ENCODE measurements at regions not wholly inside any gene's neighbourhood (a gene's known extent, or its start where the extent isn't known, plus 50 kb on each side); places are given as distances from the start of the nearest gene placed in this dataset.

DNA sequence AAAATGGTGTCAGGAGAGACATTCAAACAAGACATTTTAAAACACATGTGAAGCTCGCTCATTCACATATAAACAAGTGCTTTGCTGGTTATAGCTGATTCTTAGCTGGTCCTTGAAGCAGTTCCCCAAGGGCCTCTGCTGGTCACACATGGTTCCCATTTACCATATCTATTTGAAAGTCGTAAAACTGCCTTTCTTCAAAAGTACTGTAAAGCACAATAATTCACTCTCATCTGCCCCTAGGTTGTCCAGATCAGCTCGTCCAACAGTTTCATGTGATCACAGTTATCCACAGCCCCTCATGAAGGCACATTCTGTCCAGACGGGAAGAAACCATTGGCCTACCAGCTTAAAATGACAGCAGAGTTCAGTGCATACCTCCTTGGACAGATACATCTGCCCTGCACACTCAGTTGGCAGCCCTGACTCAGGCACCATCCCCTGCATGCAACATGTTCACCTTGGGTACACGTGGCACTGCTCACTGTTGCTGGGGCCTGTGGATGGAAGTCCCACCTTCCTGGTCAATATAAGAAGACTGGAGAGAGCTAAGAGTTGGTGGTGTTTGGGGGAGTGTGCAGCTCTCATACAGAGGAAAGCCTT lies 108.0 kb upstream of the HAAO start:
- DNase-seq (ENCODE audit: low read depth in 1 of 2, low spot score in 1 of 2) = no peak
- no peak overlapping the region for H3K27ac ChIP-seq (replicated peaks)
- no peak for TF ChIP-seq POLR2AphosphoS5 (IDR thresholded peaks at IDR 0.05; ENCODE audit: low read depth)
- no peak for TF ChIP-seq GABPA (IDR thresholded peaks at IDR 0.05; ENCODE audit: low read depth)
- TF ChIP-seq, protein P1, sequence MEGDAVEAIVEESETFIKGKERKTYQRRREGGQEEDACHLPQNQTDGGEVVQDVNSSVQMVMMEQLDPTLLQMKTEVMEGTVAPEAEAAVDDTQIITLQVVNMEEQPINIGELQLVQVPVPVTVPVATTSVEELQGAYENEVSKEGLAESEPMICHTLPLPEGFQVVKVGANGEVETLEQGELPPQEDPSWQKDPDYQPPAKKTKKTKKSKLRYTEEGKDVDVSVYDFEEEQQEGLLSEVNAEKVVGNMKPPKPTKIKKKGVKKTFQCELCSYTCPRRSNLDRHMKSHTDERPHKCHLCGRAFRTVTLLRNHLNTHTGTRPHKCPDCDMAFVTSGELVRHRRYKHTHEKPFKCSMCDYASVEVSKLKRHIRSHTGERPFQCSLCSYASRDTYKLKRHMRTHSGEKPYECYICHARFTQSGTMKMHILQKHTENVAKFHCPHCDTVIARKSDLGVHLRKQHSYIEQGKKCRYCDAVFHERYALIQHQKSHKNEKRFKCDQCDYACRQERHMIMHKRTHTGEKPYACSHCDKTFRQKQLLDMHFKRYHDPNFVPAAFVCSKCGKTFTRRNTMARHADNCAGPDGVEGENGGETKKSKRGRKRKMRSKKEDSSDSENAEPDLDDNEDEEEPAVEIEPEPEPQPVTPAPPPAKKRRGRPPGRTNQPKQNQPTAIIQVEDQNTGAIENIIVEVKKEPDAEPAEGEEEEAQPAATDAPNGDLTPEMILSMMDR (IDR thresholded peaks at IDR 0.05; ENCODE audit: insufficient read depth, low read length) = no peak
- TF ChIP-seq, protein P2, sequence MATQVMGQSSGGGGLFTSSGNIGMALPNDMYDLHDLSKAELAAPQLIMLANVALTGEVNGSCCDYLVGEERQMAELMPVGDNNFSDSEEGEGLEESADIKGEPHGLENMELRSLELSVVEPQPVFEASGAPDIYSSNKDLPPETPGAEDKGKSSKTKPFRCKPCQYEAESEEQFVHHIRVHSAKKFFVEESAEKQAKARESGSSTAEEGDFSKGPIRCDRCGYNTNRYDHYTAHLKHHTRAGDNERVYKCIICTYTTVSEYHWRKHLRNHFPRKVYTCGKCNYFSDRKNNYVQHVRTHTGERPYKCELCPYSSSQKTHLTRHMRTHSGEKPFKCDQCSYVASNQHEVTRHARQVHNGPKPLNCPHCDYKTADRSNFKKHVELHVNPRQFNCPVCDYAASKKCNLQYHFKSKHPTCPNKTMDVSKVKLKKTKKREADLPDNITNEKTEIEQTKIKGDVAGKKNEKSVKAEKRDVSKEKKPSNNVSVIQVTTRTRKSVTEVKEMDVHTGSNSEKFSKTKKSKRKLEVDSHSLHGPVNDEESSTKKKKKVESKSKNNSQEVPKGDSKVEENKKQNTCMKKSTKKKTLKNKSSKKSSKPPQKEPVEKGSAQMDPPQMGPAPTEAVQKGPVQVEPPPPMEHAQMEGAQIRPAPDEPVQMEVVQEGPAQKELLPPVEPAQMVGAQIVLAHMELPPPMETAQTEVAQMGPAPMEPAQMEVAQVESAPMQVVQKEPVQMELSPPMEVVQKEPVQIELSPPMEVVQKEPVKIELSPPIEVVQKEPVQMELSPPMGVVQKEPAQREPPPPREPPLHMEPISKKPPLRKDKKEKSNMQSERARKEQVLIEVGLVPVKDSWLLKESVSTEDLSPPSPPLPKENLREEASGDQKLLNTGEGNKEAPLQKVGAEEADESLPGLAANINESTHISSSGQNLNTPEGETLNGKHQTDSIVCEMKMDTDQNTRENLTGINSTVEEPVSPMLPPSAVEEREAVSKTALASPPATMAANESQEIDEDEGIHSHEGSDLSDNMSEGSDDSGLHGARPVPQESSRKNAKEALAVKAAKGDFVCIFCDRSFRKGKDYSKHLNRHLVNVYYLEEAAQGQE (IDR thresholded peaks at IDR 0.05; ENCODE audit: insufficient replicate concordance, low read depth) = no peak
- no peak for TF ChIP-seq SPI1 (IDR thresholded peaks at IDR 0.05; ENCODE audit: borderline replicate concordance, low read depth)
- no peak overlapping the region for H3K4me3 ChIP-seq (replicated peaks; ENCODE audit: insufficient read depth, low read length)
- H3K27me3 ChIP-seq (ENCODE audit: insufficient read depth, poor library complexity, severe bottlenecking) = no peaks in the 10 kb centered on the region

DNA sequence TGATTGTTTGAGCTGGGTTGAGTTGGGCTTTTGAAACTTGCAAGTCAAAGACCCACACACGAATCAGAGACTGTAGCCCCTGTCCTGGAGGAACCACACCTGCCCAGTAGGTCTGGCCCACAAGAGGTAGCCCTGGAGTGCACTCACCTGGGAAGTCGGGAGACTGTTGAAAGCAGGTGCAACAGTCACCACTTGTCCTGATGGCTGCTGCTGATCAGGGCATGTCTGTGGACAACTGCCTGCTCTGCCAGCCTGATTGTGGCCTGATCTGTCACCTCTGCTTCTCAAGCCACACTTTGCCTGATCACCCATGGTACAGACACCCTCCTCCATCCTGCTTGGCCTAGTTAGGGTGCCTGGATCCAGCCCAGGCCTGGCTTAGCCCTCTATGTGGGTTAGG lies 105.0 kb upstream of the HAAO start:
- no peak for DNase-seq (ENCODE audit: low read depth in 1 of 2, low spot score in 1 of 2)
- H3K27ac ChIP-seq (replicated peaks) = no peak overlapping the region

DNA sequence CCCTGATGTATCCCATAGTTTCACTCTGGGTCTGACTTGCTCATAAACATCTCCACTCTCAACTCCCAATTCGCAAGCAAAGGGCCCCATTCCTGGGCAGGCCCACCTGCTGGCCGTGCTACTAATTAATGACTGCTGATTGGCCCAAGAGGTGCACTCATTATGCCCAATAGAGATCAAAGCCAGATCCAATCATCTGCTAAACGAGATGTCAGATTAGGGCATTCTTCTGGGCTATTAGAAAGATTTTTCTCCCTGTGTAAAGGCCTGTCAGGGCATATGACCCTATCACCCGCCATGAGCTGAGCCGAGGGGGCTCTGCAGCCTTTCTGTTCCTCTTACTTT lies 103.4 kb upstream of the HAAO start:
- no peak overlapping the region for H3K4me3 ChIP-seq (replicated peaks; ENCODE audit: insufficient read depth, low read length)
- no peak overlapping the region for H3K27ac ChIP-seq (replicated peaks)
- DNase-seq (ENCODE audit: low read depth in 1 of 2, low spot score in 1 of 2) = no peak
- TF ChIP-seq GABPA (IDR thresholded peaks at IDR 0.05; ENCODE audit: low read depth) (no peak), SPI1 (IDR thresholded peaks at IDR 0.05; ENCODE audit: borderline replicate concordance, low read depth) (no peak), POLR2AphosphoS5 (IDR thresholded peaks at IDR 0.05; ENCODE audit: low read depth) (no peak)
- TF ChIP-seq, protein P1 (IDR thresholded peaks at IDR 0.05; ENCODE audit: insufficient read depth, low read length) = no peak
- TF ChIP-seq, protein P2 (IDR thresholded peaks at IDR 0.05; ENCODE audit: insufficient replicate concordance, low read depth) = no peak
- H3K27me3 ChIP-seq (ENCODE audit: insufficient read depth, poor library complexity, severe bottlenecking) = no peaks in the 10 kb centered on the region

More for the DNA sequence above, 105.0 kb upstream of the HAAO start:
- TF ChIP-seq, protein P2 (IDR thresholded peaks at IDR 0.05; ENCODE audit: insufficient replicate concordance, low read depth) = no peak
- TF ChIP-seq, protein P1 (IDR thresholded peaks at IDR 0.05; ENCODE audit: insufficient read depth, low read length) = no peak
- TF ChIP-seq GABPA (IDR thresholded peaks at IDR 0.05; ENCODE audit: low read depth) = no peak
- TF ChIP-seq POLR2AphosphoS5 (IDR thresholded peaks at IDR 0.05; ENCODE audit: low read depth) = no peak
- TF ChIP-seq SPI1 (IDR thresholded peaks at IDR 0.05; ENCODE audit: borderline replicate concordance, low read depth) = no peak
- no peak overlapping the region for H3K4me3 ChIP-seq (replicated peaks; ENCODE audit: insufficient read depth, low read length)
- H3K27me3 ChIP-seq (ENCODE audit: insufficient read depth, poor library complexity, severe bottlenecking) = no peaks in the 10 kb centered on the region
